ENCODE measurements at regions not wholly inside any gene's neighbourhood (a gene's known extent, or its start where the extent isn't known, plus 50 kb on each side); places are given as distances from the start of the nearest gene placed in this dataset.

GRCh38 chr13:62129000-62129551 is 713.4 kb upstream of the PCDH20 start:
- TF ChIP-seq EZH2 (IDR thresholded peaks at IDR 0.05; ENCODE audit: low read depth, unreplicated experiment) (no peak), REST (IDR thresholded peaks at IDR 0.05; ENCODE audit: unreplicated experiment) (no peak), EZH2phosphoT487 (IDR thresholded peaks at IDR 0.05; ENCODE audit: unreplicated experiment) (no peak), CTCF (conservative IDR thresholded peaks at IDR 0.05; ENCODE audit: low read depth in 2 of 2) (no peak), JUNB (IDR thresholded peaks at IDR 0.05; ENCODE audit: unreplicated experiment) (no peak), ETS1 (IDR thresholded peaks at IDR 0.05) (no peak)

All from GM23338 (cell line).